ENCODE measurements at regions not wholly inside any gene's neighbourhood (a gene's known extent, or its start where the extent isn't known, plus 50 kb on each side); places are given as distances from the start of the nearest gene placed in this dataset.

- 42 to 80% (median 52%) methylated on average over 1 of the region's 1 CpG for WGBS, 4 donors
- no peaks in the 10 kb centered on the region for H3K9me3 ChIP-seq
- no peak overlapping the region for H3K27ac ChIP-seq
- ATAC-seq (no peak), DNase-seq (no peak)
- H3K4me1 ChIP-seq = no peaks in the 10 kb centered on the region
- no peaks in the 10 kb centered on the region for H3K27me3 ChIP-seq
- TF ChIP-seq POLR2A (IDR thresholded peaks at IDR 0.05) (no peak), CTCF (IDR thresholded peaks at IDR 0.05) (no peak)
- H3K36me3 ChIP-seq = no peaks in the 10 kb centered on the region
- H3K4me3 ChIP-seq = no peak overlapping the region
- intact Hi-C loops (cut with DNase I) = no loop called here
These were observed 446.7 kb upstream of the SMIM31 start for GRCh38 chr4:164307262-164307661.

- no peaks in the 10 kb centered on the region for H3K4me1 ChIP-seq
- intact Hi-C loops (cut with DNase I) = no loop called here
- 88 to 93% (median 91%) methylated on average over 6 of the region's 6 CpGs for WGBS, 4 donors
- no peaks in the 10 kb centered on the region for H3K36me3 ChIP-seq
- TF ChIP-seq CTCF (IDR thresholded peaks at IDR 0.05) (no peak), POLR2A (IDR thresholded peaks at IDR 0.05) (no peak)
- H3K4me3 ChIP-seq = no peak overlapping the region
- DNase-seq = no peak
- no peaks in the 10 kb centered on the region for H3K9me3 ChIP-seq
- no peak overlapping the region for H3K27ac ChIP-seq
- ATAC-seq = no peak
- no peaks in the 10 kb centered on the region for H3K27me3 ChIP-seq
These were observed 441.3 kb upstream of the SMIM31 start for GRCh38 chr4:164312671-164313070.

- Histone ChIP-seq H3K27me3 (no peaks in the 10 kb centered on the region), H3K36me3 (no peaks in the 10 kb centered on the region), H3K4me1 (no peaks in the 10 kb centered on the region), H3K27ac (no peak overlapping the region), H3K4me3 (no peak overlapping the region), H3K9me3 (no peaks in the 10 kb centered on the region)
- 46 to 55% (median 50%) methylated on average over 3 of the region's 3 CpGs for WGBS, 4 donors
- ATAC-seq (no peak), DNase-seq (no peak)
- TF ChIP-seq POLR2A (IDR thresholded peaks at IDR 0.05) (no peak), CTCF (IDR thresholded peaks at IDR 0.05) (no peak)
- intact Hi-C loops (cut with DNase I) = no loop called here
These were observed 440.1 kb upstream of the SMIM31 start for GRCh38 chr4:164313853-164314252.

GRCh38 chr4:164318350-164318749 lies 435.6 kb upstream of the SMIM31 start:
- 41 to 57% (median 48%) methylated on average over 1 of the region's 1 CpG for WGBS, 4 donors
- intact Hi-C loops (cut with DNase I) = no loop called here
- Histone ChIP-seq H3K4me1 (no peaks in the 10 kb centered on the region), H3K27ac (no peak overlapping the region), H3K9me3 (no peaks in the 10 kb centered on the region), H3K27me3 (no peaks in the 10 kb centered on the region), H3K4me3 (no peak overlapping the region), H3K36me3 (no peaks in the 10 kb centered on the region)
- TF ChIP-seq POLR2A (IDR thresholded peaks at IDR 0.05) = no peak
- TF ChIP-seq CTCF (IDR thresholded peaks at IDR 0.05) = no peak
- no peak for DNase-seq
- no peak for ATAC-seq

Data from heart left ventricle (tissue), 16 donors.